LoVo (cell line): ENCODE measurements at regions not wholly inside any gene's neighbourhood (a gene's known extent, or its start where the extent isn't known, plus 50 kb on each side); places are given as distances from the start of the nearest gene placed in this dataset.
"Not testable (repeated sequence)": the region's sequence is repeated elsewhere in the genome, so short reads cannot be mapped to it uniquely, and the experiment has no call there.

Experiments
- DNase-seq: peaks from one replicate; pipeline ENCODE4 v3.0.0-alpha.2; 2016; ENCODE audit warnings: low spot score

DNA sequence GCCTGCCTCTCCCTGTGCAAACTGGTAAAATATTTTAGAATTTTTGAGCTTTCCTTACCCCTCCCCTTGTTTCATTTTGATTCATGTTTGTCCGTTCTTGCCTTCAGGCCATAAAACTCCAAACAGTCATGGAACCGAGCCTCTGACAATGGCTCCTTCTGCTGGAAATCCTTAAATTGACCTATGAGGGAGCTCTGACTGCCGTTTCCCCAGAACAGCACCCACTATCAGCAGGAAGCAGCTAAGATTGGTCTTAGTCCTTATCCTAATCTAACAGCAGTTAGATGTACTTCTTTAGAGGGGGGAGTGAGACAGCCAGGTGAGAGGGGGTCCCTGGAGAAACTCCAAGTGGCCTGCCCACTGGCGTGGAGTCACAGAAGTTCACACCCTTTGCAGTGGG, 106.7 kb downstream of the FAM174A start:
- DNase-seq = no peak

DNA sequence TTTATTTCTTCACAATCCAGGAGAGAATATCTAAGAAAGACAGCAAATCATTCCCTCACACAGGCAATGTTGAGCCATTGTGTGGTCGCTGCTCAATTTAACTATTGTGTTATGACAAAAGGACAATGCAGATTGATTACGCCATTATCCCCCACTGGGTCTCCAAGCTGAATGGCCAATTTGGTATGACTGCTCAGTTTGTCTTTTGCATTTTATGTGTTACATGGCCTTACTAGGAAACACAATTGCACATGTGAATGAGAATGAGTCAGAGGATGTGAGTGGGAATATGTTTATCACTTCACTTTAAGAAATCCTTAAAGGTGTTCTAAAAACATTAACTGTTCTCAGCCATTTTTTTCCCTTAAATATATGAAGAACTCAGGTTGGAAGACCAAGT, 108.3 kb downstream of the FAM174A start:
- no peak for DNase-seq

DNA sequence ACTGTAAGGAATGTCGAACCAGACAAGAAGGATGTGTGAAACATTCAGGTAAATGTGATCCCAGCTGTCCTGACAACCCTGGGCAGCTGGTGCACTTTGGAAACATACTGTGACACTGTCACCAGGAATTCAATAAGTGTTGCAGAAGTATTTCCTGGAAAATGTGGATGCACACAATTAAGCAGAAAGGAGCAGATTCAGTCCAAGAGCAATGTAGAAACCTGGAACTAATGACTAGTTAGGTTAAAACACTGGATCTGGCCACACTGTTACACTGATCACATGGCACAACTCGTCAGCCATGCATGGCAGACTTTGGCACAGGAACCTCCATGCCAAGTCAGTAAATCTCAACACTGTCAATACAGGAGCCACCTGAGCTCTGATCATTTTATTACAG, 109.0 kb downstream of the FAM174A start:
- DNase-seq = no peak

DNA sequence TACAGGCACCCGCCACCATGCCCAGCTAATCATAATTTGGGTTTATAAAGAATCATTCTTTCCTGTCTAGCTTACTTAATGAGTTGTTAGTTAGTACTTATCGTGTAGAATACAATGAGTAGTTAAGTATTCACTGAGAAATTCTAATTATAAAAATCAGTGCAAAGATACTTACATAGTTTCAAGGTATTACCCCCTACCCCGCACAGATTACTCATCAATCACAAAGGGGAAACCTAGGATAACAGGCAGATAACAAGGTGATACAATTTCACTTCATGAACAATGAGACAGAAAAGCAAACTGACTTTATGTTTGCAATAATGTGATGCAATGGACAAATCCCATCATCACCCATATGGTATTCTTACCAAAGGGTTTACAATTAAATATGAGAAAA, 109.6 kb downstream of the FAM174A start:
- no peak for DNase-seq

DNA sequence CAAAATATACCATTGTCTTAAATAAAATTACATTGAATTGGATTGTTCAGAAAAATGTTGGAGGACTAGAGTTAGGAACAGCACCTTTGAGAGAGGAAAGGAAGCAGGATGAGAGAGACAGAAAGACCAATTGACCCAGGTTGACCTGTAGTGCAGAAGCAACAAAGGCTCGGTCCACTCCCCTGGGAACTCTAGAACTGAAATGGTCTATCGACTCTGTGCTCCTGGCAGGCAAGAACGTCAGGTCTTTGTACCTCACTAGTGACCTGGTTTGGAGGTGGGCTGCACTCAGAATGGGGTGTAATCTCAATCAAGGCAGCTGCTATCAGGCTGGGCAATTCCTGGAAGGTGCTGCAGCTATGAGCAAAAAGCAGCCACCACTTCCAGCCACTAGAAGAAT, 110.8 kb downstream of the FAM174A start:
- DNase-seq = no peak

DNA sequence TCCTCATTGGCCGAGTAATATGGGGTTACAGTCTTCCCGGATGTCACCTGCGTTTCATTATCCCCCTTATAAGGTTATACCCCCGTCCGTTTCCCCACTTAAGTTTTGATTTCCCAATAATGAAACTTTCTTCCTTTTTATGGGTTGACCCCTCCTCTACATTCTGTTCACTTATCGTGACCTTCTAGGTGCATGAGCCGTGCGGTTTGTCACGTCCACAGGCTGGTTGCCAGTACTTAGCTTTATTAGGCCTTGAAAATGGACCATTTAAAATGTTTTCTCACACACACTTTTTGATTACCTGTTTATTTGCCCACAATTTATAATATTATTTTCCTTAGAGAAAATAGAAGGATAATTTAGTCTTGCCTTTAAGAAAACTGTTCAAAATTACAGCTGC, 111.5 kb downstream of the FAM174A start:
- DNase-seq = no peak

DNA sequence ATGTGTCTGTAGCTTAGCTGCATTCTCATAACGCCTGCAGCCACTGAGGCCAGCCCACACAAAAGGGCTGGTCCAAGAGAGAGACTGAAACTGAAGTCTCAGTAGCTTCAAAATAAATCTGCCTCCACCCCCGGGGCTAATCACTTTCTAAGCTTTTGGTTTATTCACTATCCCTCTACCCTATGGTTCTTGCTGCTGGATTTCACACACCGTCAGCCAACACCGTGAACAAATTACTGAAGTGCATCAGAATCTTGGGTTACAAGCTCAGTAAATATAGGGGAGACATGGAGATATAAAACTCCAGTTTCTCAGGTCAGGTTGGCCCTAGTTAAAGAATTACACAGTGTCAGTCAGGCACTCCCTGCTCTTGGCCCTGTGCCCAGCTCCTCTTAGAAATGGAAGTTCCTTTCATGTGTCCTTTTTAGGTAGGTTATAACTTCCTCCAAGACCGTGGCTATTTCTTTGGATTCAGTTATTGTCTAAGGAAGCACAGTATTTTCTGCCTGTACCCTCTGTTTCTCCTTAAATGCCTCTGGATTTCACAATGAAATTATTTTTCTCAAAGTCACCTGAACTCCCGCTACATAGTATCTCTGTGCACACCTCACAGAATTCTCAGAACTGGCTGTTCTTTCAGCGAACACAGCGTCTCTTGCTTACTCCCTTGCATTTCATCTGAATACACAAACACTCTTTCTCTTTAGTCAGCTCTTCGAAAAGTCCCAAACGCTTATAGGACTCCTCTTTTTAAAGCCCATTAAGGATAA, 112.5 kb downstream of the FAM174A start:
- peak; percentile 81 for DNase-seq

DNA sequence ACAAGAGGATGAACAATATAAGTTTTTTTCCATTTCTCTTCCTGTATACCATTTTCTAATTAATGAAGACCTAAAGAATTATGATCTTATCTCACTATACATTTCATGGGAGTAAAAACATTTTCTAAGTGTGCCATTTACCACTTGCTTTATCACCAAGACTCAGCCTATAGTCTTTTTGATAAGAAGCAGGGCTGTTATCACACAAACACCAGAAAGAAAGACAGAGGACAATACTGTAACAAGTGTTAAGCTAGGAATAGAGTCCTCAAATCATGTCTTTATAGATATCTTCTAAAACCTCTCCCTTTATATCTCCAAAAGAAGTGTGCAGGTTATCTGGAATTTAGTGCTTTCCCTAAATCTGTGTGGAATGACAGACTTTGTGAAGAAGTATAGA, 119.7 kb downstream of the FAM174A start:
- no peak for DNase-seq

DNA sequence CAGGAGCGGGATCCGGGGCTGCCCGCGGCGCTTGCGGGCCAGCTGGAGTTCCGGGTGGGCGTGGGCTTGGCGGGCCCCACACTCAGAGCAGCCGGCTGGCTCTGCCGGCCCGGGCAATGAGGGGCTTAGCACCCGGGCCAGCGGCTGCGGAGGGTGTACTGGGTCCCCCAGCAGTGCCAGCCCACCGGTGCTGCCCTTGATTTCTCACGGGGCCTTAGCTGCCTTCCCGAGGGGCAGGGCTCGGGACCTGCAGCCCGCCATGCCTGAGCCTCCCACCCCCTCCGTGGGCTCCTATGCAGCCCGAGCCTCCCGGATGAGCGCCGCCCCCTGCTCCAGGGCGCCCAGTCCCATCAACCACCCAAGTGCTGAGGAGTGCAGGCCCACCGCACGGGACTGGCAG, 121.6 kb downstream of the FAM174A start:
- DNase-seq = not testable (repeated sequence)

DNA sequence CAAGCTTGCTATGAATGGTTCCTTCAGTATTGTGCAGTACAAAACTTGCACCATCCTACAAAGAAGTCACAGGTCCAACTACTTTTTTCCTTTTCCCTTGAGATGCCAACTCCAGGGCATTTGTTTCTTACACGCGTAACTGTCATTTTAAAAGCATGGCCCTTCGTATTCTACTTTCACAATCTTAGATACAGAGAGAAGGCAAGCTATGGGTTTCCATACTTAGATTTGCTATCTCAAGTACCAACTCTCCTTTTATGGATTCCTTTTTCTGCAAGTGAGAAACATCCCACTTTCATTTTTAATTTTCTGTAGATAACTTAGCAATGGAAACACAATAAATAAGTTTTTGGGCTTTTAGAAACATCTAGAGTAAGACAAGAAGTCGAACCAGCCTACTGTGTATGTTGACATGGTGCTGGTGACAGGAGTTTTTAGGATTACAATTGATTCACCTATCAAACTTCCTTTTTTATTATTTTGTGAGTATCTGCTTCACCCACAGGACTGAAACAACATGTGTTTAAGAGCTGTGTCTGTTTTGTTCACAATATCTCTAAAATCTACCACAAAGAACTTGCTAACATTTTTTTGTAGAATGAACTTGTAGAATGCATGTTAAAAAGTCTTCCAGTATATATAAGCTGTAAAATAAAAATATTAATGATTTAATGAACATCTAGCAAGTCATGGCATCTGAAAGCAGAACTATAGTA, 124.1 kb downstream of the FAM174A start:
- DNase-seq = no peak

DNA sequence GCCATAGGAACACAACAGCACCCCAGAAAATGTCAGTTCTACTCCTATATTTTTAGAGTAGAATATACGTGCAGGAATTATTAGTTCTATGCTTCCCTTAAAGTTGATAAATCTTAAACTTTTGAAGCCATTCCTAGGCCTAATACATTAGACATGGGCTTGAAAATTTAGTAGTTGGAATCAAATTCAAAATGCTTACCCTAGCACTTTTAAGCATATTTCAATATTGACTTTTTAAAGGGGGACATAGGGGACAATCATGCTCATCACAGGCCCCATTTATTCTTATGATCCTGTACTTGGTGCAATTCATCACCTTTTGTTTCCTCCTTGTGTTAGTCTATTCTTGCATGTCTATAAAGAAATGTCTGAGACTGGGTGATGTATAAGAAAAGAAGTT, 129.0 kb downstream of the FAM174A start:
- no peak for DNase-seq

DNA sequence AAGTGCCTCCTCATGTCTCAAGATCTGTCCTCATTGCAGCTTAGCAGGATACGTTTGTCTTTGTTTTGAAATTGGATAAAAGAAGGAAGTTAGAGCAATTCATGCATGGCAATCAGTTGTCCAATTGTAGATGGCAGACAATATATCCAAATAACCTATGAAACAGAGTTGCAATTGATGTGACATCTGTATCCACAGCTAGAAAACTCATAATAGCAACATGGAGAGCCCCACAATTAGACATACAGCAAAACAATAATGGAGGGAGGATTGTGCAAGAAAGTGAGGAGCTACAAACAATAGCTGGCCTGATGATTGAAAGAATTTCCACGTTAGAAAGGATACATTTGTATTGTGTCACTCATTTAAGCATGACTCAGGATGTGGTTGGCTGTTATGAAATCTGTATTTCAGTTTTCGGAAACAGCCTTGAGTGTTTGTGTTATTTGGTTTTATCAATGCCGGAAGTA, 132.0 kb downstream of the FAM174A start:
- no peak for DNase-seq

DNA sequence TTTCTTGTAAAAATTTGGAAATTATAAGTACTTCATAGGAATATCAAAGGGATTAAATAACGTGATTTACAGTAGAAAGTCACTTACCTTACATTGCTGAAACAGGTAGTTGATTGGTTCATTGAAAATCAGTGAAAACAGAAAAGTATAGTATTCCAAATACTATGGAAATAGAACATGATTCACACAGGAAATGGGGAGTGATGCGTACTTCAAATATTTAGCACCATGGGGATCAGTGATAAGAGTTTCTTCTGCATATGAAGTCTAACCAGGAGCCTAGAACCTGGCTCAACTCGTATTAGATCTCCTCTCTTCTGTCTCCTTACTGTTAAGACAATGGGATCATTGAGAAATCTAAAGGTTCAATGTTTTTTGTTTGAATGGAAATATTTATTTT, 133.3 kb downstream of the FAM174A start:
- no peak for DNase-seq

DNA sequence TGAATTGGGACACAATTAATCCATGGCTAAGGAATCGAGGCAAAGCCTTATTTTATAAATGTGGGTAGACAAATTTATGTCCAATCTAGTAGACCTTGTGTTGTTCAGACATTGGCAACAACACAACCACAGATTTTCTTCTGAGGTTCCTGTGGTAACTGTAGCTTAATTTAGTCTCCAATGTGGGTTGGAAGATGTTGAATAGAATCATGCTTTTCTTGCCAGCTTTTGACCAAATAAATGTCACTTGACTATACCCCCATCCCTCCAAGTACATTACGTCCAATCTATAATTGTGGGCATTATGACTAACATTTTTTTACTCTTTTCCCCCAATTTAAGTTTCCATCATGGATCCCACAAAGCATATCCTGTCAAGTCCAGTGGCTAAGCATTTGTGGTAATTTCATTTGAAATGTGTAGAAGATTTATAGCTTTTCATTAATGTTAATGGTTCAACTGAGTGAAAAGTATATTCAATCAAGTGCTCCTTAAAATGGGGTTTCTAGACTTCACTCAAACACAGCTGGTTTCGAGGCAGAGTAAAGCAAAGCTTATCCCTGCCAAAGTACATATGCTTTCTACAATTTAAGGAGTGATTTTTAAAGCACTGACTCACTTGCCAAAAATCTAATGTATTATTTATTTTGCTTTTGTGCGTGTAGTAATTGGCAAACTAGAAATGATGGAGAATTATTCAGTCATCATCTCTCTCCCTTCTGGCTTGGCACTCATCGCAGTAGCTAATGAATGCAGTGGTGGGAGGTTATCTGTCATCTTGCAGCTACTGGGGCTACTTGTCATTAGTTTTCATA, 141.8 kb downstream of the FAM174A start:
- DNase-seq = no peak

DNA sequence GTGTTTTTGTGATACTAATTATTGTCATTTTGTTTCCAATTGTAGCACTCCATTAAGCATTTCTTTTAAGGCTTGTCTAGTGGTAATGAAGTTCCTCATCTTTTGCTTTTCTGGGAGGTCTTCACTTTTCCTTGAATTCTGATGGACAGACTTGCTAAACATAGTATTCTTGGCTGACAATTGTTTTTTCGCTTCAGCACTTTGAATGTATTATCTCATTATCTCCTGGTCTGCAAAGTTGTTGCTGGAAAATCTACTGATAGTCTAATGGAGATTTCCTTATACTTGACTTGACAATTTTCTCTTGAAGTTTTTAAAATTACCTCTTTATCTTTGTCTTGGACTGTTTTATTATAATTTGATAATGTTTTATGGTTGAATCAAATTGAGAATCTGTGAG, 147.5 kb downstream of the FAM174A start:
- DNase-seq = no peak

DNA sequence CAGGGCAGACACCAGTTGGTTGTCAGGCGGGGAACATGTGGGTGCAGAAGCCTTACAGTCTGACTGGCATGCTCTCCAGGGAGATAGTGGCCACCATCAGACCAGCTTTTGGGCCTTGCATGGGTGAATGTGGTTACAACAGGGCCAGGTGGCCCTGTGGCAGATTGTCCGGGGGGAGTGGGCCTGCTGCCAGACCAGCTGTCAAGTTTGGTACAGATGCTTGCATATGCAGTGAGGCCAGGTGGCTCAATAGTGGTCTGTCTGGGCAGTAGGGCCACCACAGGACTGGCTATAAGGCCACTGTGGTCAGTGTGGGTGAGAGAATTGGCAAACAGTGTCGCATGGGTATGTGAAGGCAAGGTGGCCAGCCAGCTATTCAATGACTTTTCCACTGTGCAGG, 148.7 kb downstream of the FAM174A start:
- DNase-seq = no peak

DNA sequence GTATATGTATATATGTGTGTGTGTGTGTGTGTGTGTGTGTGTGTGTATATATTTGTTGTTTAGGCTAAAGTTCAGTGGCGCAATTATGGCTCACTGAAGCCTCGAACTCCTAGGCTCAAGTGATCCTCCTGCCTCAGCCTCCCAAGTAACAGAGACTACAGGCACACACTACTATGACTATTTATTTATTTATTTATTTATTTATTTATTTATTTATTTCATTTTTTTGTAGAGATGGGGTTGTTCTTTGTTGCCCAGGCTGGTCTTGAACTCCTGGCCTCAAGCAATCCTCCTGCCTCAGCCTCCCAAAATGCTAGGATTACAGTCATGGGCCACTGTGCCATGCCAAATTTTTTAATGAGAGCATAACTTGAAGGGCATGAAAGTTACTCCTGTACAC, 149.9 kb downstream of the FAM174A start:
- not testable (repeated sequence) for DNase-seq

DNA sequence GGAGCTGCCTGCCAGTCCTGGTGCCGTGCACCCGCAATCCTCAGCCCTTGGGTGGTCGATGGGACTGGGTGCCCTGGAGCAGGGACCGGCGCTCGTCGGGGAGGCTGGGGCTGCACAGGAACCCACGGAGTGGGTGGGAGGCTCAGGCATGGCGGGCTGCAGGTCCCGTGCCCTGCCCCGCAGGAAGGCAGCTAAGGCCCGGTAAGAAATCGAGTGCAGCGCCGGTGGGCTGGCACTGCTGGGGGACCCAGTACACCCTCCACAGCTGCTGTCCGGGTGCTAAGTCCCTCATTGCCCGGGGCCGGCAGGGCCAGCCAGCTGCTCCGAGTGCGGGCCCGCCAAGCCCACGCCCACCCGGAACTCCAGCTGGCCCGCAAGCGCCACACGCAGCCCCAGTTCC, 153.7 kb downstream of the FAM174A start:
- DNase-seq = not testable (repeated sequence)

DNA sequence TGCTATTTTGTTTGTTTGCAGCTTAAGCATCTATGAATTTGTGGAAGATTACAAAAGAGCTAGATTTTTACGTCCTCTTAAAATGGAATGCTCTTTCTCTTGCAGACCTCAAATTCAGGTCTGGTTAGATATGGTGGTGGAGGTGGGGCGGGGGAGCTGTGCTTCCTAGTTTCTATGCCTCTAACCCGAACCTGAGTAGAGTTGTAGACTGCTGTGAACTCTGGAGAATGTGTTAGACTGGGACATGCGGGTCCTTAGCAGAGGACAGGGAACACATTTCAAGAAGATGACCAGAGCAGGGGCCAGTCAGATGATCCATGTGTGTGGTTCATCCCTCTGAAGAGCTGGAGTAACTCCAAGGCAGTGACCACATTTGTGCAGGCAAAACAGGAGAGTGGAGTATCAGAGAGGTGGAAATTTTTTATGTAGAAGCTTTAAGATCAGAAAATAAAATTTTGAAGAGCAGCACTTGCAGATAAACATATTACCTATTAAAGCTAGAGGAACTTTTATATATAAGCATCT, 154.9 kb downstream of the FAM174A start:
- DNase-seq = no peak

DNA sequence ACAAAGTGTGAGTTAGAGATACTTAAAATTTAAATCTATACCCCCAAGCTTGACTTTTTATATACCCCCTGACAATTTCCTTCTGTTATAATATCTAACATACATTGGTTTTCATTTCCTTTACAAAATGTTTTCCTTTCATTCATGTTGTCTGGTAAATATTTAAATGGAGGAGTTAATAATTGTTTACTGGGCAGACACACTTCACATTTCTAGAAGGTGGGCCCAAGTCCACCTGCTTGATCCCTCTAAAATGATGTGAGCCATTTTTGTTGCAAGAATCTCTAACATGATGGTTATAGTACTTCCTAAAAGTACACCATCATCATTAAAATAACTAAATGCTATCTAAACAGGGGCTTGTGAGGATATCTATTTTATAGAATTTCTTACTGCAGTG, 155.9 kb downstream of the FAM174A start:
- DNase-seq = no peak

DNA sequence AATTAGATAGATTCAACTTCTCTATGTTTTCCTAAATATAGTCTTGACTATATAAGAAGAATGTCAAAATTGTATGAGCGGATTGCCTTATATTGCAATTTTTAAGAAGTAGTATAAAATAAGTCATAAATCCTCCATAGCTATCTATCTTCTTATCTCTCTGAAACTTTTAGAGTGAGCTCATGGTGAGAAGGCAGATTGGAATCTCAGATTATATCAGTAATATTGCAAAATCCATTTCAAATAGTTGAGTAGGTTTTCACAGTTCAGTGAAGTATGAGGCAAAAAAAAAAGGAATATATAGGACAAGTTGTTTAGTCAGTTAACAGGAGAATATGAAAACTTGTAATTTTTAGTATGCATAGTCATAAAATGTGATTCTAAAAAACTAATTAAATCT, 156.4 kb downstream of the FAM174A start:
- no peak for DNase-seq

DNA sequence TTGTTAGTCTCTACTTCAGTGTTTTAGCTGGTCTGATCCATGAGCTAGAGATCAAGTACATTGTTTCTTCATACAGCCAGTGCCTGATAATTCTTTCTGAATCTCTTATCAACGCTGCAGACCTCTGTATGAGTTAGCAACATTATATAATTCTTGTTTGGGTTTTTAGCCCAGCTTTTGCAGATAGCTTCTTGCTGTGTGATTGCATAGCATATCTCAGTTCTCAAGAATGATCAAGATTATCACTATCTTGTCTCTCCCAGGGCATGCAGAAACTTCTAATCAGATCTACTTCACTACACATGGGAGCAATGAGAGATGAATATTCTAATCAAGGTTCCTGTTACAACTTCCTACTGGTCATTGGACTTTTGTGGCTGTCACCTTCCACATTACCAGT, 158.3 kb downstream of the FAM174A start:
- no peak for DNase-seq

DNA sequence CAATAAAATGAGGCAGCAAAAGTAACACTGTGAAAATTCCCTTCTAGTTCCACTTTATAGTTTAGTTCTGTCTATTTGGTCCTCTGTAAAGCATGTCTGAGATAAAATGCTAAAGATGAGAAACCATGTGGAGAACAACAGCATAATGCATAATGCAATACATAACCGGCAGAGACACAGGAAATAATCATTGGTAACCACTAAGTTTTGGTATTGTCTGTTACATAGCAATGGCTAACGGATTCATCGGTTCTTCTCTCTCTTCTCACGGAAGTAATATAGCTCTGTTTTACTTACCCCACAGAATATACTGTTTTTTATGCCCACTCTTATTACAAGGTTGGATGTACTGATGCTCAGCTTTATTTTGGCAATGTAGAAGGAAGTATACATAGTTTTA, 158.9 kb downstream of the FAM174A start:
- no peak for DNase-seq
